SK-N-MC (cell line): ENCODE measurements at regions not wholly inside any gene's neighbourhood (a gene's known extent, or its start where the extent isn't known, plus 50 kb on each side); places are given as distances from the start of the nearest gene placed in this dataset.
"Not testable (repeated sequence)": the region's sequence is repeated elsewhere in the genome, so short reads cannot be mapped to it uniquely, and the experiment has no call there.

Experiments
- EZH2 ChIP-seq: fragments of 200-600 bp; sonication (generic); IDR thresholded peaks from one replicate; pipeline ENCODE4 v1.6.1; 2017; ENCODE audit warnings: antibody characterized with exemption
- POLR2AphosphoS5 ChIP-seq: IDR thresholded peaks from 2 replicates; pipeline ENCODE4 v1.6.1; 2012; ENCODE audit warnings: mild to moderate bottlenecking, low read depth, low read length, borderline replicate concordance

DNA sequence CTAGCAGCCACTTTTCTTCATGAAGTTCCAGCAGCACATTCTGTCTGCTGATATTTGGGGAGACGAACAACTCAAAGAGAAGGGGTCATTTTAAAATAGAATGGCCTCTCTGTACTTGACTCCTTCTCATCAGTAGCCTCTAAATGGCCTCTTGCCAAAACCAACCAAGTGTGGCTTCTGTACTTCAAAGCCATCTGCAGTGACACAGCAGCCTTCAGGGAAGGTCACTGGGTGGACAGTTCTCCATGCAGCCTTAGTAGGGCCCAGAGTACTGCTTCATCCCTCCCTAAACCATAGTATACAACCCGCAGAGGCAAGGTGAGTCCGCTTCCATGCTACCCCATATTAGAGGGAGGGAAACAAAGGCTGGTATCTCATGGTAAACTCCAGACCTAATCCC lies 249.2 kb upstream of the NBPF12 start:
- not testable (repeated sequence) for TF ChIP-seq EZH2, POLR2AphosphoS5
